HG03097 (cell line): ENCODE measurements at regions not wholly inside any gene's neighbourhood (a gene's known extent, or its start where the extent isn't known, plus 50 kb on each side); places are given as distances from the start of the nearest gene placed in this dataset.

Source experiments
- ATAC-seq: cut with Tn5 transposase; IDR thresholded peaks from one replicate; pipeline ENCODE4 v1.9.1; 2021; ENCODE audit not compliant: unreplicated experiment, low FRiP score

GRCh38 chr6:62672989-62673388 lies 387.0 kb upstream of the KHDRBS2 start:
- no peak for ATAC-seq

GRCh38 chr6:62670490-62671223 lies 384.6 kb upstream of the KHDRBS2 start:
- no peak for ATAC-seq

GRCh38 chr6:62669831-62670230 lies 383.8 kb upstream of the KHDRBS2 start:
- ATAC-seq = no peak

- no peak for ATAC-seq
These were observed 366.8 kb upstream of the KHDRBS2 start for GRCh38 chr6:62652692-62653328.

GRCh38 chr6:62645274-62645673 lies 359.2 kb upstream of the KHDRBS2 start:
- no peak for ATAC-seq

- ATAC-seq = no peak
These were observed 354.7 kb upstream of the KHDRBS2 start for GRCh38 chr6:62640749-62641148.

GRCh38 chr6:62626661-62627060 lies 340.6 kb upstream of the KHDRBS2 start:
- ATAC-seq = no peak

- no peak for ATAC-seq
These were observed 338.0 kb upstream of the KHDRBS2 start for GRCh38 chr6:62623846-62624532.

- no peak for ATAC-seq
These were observed 329.5 kb upstream of the KHDRBS2 start for GRCh38 chr6:62615366-62616015.

GRCh38 chr6:62614442-62614841 lies 328.4 kb upstream of the KHDRBS2 start:
- no peak for ATAC-seq

- no peak for ATAC-seq
These were observed 327.9 kb upstream of the KHDRBS2 start for GRCh38 chr6:62613928-62614327.

GRCh38 chr6:62612471-62612870 lies 326.4 kb upstream of the KHDRBS2 start:
- ATAC-seq = no peak

- no peak for ATAC-seq
These were observed 284.3 kb upstream of the KHDRBS2 start for GRCh38 chr6:62570372-62570771.

- ATAC-seq = no peak
These were observed 255.5 kb upstream of the KHDRBS2 start for GRCh38 chr6:62541502-62541901.

GRCh38 chr6:62530985-62531384 lies 245.0 kb upstream of the KHDRBS2 start:
- no peak for ATAC-seq

GRCh38 chr6:62528894-62529526 lies 243.0 kb upstream of the KHDRBS2 start:
- no peak for ATAC-seq

- no peak for ATAC-seq
These were observed 237.6 kb upstream of the KHDRBS2 start for GRCh38 chr6:62523630-62524029.

GRCh38 chr6:62519574-62519973 lies 233.5 kb upstream of the KHDRBS2 start:
- no peak for ATAC-seq

GRCh38 chr6:62516291-62517141 lies 230.5 kb upstream of the KHDRBS2 start:
- ATAC-seq = no peak
